Peyer's patch (tissue), 4 donors: ENCODE measurements at regions not wholly inside any gene's neighbourhood (a gene's known extent, or its start where the extent isn't known, plus 50 kb on each side); places are given as distances from the start of the nearest gene placed in this dataset.

Source experiments
- CTCF ChIP-seq, 6 experiments: fragments of 450-650 bp in 4 of 6; fragments of 200-600 bp in 2 of 6; sonication (generic) in 1 of 6; IDR thresholded peaks; one replicate each; pipeline ENCODE4 v1.5.1; 2017 to 2019; ENCODE audit warnings: antibody characterized with exemption in 6 of 6, mild to moderate bottlenecking in 3 of 6, moderate library complexity in 1 of 6
- POLR2A ChIP-seq, 2 donors: fragments of 450-650 bp; IDR thresholded peaks; one replicate each; pipeline ENCODE4 v1.5.1; 2017; ENCODE audit warnings: antibody characterized with exemption in 2 of 2, mild to moderate bottlenecking in 2 of 2, moderate library complexity in 2 of 2

- TF ChIP-seq CTCF (IDR thresholded peaks at IDR 0.05) (no peak), POLR2A (IDR thresholded peaks at IDR 0.05) (no peak)
Measured at GRCh38 chr11:105368711-105369110, 229.1 kb upstream of the CARD18 start.
